GM21528 (cell line): ENCODE measurements at regions not wholly inside any gene's neighbourhood (a gene's known extent, or its start where the extent isn't known, plus 50 kb on each side); places are given as distances from the start of the nearest gene placed in this dataset.

Experiments used
- ATAC-seq: cut with Tn5 transposase; IDR thresholded peaks from one replicate; pipeline ENCODE4 v1.9.1; 2021; ENCODE audit warnings: mild to moderate bottlenecking, moderate library complexity; ENCODE audit not compliant: unreplicated experiment, low FRiP score

DNA sequence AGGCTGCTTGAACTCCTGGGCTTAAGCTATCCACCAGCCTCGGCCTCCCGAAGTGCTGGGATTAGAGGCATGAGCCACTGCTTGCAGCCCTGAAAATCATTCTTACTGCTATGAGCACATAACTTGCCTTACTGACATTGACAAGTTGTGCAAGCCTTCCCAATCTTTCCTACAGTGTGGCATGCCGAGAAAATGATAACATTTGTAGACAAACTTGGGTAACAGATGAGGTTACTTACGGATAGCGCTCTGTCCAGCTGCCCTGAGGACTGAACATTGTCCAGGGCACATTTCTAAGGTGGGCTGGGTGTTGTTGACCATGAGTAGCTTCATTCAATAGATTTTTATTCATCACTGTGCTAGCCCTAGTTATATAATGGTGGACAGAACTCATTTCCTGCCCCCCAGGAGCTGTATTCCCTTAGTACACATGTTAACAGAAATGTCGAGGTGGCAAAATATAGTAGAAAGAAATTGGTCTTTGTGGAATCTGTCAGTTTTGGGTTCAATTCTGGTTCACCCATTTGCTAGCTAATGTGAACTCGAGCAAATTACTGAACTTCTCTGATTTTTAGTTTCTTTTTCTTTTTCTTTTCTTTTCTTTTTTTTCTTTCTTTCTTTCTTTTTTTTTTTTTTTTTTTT lies 118.4 kb upstream of the AKIRIN2 start:
- no peak for ATAC-seq

DNA sequence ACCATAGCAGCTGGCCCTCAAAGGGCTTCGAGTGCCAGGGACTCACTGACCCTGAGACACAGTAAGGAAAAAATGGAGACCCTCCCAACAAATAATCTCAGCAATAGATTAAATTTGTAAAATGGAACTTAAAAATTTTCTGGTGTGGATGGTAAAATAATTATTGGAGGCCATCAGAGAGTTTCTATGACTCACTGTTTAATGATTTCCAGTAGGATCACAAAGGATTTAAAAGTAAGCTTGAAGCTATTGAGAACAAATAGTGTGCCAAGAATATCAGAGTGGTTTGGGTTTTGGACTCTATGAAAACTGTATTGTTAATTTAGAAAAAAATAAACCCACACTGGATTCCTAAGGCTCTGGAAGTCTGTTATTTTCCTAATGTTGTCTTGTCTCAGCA lies 115.2 kb upstream of the AKIRIN2 start:
- no peak for ATAC-seq

DNA sequence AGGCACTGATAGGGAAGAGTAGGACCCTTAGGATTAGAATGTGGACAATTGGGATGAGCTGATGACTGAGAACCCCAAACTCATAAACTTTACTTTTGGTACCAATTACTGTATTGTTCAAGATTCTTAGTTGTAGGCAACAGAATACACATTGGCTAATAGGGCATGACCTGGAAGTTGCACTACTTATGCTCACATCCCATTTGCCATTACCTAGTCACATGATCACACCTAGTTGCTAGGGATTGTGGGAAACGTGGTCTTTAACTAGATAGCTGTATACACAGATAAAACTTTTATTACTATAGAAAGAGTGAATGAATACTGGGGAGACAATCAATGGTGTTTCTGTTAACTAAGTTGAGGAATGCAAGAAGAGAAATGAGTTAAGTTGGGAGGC lies 113.4 kb upstream of the AKIRIN2 start:
- no peak for ATAC-seq

DNA sequence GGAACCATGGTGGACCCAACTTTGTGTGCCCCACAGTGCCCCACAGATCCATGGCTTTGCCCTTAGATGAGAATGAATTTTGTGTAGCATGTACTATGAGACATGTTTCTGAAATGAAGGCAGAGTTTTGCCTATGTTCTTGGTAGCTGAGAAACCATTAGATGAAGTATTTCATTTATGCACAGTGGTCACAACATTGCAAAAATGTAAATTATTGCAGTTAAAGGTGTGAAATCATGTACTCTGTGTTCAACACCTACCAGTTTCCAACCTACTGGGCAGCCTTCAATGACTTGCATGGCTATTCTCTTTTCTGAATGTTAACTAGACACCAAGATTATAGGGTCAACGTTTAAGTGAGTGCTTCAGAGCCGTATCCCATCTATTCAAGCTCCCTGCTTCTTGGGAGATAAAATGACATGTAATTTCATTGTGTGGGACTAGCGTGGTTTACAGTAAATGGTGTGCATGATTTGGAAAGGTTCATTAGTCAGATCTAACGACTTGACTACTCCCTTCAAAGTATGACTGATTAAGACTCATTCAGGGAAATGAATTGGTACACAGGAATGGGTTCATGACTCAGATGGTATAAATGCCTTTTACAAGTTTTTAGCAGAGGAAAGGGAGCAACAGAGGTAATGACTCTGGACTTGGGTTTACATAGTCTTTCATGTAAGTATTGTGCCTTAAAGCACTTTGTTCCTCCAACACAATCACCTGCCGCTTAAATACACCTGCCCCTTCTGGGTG lies 106.1 kb upstream of the AKIRIN2 start:
- no peak for ATAC-seq

DNA sequence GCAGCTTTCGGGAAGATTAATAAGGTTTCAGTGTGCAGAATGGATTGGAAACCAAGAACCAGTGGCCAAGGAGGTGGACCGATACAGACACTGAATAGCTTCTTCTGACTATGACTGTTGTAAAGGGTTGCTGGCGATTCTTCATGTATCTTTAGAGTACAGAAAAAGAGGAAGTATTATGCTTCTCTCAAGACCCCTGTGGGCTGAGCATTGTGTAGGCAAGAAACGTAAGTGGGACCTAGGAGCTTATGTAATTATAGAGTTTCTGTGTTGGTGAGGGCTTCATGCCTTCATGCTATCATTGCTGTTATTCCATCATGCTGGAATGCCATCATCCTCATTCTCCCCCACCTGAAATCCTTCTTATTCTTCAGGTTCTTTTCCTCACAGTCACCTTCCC lies 105.4 kb upstream of the AKIRIN2 start:
- ATAC-seq, result peak; percentile 81

DNA sequence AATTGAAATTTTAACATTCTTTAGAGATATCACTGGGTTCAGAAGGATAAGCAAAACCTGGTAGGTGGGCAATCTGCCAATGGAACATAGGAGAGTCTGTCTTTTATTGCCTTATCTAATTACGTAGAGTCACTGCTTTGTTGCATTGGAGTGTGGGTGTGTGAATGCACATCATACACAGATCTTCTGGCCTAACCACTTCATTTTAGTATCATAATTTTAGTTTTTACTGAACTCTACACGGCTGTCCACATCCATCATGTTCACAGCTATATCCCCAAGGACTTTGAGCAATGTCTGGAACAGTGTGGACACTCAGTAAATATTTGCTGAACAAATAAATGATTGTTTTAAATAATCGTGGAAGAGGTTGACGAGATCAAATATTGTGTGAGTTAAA lies 104.6 kb upstream of the AKIRIN2 start:
- ATAC-seq, result no peak

DNA sequence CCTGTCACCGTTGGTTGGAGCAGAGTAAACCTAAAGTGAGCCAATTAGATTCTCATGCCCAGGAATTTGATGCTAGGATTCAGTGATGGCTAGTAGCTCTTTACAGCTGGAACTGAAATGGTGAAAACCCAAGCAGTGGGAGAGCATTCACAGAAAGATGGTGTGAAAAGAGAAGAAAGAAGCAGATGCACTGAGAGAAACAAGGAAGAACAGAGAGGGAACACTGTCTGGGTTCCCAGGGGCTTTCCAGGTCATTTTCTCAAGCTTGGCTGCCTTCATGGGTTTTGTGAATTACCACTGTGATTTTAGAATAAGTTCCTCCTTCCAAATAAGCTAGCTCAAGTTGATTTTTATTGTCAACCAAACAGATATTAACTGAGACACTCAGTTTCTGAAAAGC lies 104.1 kb upstream of the AKIRIN2 start:
- no peak for ATAC-seq

DNA sequence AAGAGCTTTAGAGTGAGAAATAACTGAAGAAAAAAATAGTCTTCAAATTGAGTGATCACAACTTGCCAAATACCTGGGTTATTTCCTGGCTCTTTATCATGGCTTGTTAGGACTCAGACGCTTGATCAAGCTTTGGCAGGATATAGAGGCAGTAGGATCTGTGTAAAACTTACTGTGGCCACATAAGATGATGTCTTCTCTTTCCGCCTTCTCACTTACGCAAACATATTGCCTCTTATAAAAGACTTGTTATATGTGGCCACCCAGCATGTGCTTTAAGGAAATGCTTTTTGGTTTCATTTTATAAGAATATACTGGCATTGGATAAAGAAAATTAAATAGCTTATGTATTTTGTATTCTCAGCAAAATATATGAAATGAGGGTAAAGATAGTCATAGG lies 101.8 kb upstream of the AKIRIN2 start:
- ATAC-seq, result no peak

DNA sequence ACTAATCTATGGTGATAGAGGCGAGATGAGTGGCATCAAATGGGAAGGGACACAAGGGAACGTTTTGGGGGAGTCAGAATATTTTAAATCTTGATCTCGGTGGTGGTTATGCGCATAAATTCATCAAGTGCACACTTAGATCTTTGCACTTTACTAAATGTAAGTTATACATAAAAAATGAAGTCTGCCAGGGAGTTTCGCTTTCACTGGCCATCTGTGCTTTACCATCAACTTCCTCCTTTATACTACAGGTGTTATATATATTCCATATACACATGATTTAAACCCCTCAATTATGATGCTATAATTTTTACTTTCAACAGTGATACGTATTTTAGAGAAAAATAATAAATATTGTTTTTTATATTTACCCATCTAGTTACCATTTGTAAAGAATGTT lies 97.6 kb upstream of the AKIRIN2 start:
- no peak for ATAC-seq

DNA sequence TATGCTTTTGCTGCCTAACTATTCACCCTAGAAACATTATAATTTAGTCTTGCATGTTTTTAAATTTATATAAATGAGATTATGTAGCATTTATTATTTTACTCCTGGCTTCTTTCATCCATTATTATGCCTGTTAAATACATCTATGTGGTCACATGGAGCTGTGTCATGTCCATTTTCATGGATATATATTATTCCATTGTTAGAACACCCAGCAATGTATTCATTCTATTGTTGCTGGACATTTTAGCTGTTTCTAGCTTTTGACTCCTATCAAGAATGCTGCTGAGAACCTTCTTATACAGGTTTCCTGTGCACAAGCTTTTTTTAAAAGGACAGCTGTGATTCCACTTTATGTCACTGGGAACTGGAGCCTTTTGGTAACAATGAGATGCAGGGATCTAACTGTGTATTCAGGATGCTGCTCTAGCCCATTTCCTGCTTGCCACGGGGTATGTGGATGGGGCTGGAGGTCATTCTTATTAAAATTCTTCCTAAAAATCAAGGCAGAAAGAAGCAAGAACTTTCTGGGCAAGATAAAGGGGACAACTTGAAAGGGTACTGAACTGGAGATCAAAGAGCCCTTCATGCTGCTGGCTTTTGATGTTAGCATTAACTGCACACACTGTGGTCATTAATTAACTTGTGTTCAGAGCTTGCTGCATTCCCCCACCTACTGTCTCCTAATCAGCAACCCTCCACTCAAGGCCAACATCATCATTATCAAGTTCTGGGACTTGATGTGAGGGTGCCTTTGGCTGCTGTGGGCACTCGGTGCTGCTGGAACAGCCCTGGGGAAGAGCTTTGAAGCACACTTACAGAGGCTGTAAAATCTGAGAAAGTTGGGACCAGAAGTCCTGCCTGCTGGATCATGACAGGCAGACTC lies 96.6 kb upstream of the AKIRIN2 start:
- no peak for ATAC-seq

DNA sequence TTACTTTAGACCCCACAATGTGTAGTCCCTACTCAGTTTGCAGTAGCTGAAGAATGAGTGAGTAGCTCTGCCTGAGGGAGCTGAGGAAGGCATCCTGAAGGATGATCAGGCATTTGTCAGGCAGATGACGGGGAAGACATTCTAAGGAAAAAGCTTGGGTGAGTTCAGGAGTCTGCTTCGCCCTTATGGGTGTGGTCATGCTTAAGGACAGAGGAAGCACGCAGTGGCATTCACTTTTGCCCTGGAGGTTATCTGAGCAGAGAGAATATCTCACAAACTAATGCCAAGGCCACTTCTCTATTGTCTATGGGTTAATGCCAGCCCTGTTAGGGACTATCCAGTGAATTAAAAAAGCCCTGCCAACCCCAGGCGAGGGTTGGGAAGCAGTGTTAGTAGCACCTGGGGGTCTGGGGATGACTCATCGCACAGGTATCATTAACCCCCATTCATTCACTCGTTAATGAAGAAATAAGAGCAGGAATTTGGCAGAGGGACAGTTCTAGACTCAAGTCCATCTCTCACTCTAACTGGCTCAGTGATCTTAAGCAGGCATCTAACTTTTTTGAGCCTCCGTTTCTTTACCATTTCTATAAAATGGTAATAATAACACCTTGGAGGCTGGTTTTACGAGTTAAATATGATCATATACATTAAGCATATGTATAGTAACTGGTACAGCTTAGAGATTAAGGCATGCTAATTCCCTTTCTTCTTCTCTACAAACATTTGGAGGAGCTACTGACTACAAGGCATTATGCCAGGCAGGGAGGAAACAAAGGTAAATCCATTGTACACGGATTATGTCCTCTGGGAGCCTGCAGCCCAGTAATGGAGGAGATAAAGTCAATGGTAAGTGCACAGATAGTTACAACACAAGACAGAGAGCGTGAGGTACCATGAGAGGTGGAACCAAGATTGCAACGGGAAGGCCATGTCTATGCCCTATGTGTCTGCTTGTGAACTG lies 93.2 kb upstream of the AKIRIN2 start:
- ATAC-seq, result no peak

DNA sequence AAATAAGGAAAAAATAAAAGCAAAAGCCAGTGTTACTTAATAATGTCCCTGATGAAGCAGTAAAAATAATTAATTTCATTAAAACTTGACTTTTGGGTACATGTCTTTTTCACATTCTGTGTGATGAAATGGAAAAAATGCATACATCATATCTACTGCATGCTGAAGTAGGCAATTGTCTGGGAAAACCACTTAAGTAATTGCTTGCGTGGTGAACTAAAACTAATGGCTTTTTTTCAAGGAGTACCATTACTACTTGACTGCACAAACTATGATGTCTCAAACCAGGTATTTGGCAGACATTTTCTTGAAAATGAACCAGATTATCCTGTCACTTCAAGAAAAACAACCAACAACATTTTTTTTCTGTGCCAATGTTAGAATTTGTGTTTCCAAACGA lies 91.3 kb upstream of the AKIRIN2 start:
- no peak for ATAC-seq

DNA sequence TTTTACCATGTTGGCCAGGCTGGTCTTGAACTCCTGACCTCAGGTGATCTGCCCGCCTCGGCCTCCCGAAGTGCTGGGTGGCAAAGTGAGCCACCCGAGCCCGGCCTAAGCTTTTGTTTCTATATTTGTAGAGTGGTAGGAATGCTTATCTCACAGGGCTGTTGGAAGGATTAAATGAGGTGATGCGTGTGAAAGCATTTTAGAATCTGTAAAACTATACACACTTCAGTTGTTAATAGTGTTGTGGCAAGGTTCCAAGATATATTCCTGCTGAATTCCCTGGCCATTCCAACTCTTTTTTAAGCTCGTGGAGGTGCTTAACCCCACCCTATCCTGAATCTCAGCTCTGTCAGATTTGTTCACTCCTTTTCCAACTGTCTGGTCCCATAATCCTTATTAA lies 89.9 kb upstream of the AKIRIN2 start:
- no peak for ATAC-seq

DNA sequence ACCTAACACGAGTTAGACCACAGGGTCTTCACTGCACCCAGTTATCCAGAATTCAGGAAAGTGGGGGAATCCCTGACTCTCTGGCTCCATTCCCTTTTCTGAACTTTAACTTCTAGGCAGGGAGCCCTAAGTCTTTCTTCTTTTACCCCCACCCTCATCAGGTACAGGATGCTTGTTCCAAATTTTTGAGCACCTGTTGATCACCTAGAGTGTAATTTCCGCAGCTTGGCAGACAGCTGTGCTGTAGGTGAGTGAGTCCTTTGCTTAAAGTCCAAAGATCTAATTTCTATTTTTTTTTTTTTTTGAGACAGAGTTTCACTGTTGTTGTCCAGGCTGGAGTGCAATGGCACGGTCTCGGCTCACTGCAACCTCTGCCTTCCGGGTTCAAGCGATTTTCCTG lies 89.5 kb upstream of the AKIRIN2 start:
- ATAC-seq, result no peak

DNA sequence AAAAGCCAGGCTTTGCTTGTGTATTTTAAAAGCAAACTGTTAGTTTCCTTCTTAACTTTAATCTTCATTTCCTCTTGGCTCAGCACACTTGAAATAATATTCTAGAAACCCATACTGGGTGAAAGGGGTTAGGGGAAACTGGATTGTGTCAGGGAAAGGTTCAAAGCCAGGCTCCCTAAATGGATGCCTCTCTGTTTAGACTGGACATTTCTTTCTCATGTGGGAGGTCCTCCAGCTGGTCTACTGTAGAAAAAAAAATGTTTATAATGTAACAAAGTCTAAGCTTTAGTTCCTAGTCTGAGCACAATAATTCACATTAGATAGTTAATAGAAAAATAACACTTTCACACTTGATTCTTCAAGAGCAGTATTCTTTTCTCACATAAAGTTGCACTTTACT lies 89.0 kb upstream of the AKIRIN2 start:
- ATAC-seq, result no peak

DNA sequence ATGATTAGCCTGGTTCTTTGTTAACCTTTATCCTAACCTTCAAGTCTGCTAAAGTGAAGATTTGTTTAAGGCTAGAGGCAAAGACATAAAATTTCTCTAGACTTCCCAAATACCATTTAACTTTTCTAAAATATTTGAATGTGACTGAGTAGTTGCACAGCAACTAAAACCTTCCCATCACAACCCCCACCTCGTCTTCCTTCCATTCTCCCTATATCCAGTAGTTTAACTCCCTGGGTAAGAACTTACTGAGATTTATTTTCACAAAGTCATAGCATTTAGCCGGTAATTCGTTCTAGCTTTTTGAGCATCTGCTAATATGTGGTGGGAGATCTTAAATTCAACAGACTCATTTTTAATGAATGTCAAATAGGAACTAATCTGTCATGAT lies 87.9 kb upstream of the AKIRIN2 start:
- no peak for ATAC-seq

DNA sequence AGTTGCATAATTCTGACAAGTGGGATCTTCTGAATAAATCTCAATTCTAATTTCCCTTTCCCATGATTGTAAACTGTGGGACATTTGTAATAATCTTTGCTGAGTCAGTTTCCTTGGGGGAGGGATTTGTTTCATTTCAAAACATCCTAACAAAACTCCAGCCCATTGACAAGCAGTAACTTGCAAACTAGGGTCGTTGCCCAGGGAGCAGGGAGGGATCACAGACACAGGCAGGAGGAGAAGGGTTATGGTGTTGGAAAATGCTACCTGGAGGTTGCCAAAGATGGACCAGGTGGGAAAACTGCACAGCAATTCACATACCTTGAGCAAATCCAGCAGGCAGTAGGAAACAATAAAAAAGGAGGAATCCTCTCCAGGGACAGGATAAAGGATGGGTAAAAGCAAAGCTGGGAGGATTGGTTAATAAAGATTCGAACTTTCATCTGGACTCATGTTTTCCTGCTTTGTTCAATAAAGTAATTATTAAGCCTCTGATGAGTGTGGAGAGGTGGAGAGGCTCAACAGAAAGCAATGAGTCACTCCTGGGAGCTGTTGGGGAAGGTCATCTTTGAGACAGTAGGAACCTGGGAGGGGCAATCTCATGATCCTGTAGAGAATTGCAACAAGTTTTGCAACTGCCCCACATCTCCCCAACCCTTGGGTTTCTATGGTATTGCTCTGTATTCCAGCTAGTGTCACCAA lies 87.3 kb upstream of the AKIRIN2 start:
- no peak for ATAC-seq

DNA sequence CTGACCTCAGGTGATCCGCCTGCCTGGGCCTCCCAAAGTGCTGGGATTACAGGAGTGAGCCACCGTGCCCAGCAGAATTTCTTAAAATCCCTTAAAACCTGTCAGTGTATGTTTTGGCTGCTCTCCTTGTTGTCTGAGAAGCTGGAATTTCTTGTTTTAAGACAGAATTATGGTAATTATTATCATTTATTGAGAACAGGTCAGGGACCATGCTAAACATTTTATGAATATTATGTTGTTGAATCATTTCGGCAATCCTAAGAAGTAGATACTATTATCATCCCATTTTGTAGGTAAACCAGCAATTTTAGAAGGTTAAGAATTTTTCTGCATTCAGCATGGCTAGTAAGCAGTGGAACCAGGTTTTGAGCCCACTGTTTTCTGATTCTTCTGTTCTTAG lies 86.1 kb upstream of the AKIRIN2 start:
- no peak for ATAC-seq

DNA sequence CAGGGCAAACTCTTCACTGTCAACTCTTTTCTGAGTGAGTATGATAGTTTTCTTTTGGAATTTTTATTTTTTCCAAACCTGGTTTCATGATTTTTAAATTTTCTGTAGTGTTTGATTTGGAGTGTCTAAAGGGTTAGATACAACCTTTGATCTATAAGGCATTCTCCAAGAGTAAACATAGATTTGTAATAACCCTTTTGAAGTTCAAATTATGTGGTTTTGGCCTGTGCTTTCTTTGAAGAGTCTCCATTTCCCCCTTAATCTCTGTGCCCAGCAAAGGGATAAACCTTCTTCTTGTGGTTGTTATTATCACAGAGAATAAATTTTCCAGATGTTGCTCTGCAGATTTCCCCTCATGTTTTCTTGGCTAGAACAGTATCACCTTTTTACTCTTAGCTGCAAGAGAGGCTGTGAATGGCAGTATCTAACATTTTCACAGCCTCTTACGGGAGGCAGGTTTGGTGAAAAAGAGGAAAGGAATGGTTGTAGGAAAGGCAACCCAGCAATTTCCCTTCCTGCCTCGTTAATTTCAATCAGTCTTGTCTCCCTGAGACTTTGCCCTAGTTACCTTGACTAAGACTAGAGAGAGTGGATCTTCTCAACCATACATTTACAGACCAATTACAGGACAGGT lies 83.3 kb upstream of the AKIRIN2 start:
- no peak for ATAC-seq
